Activated T-cell treated with anti-CD3 and anti-CD28 coated beads for 4 hours (primary cell): ENCODE measurements at regions not wholly inside any gene's neighbourhood (a gene's known extent, or its start where the extent isn't known, plus 50 kb on each side); places are given as distances from the start of the nearest gene placed in this dataset.
A peak's percentile ranks its signal among the peaks of the same experiment; 100 is the strongest.

Source experiments
- DNase-seq: peaks from one replicate; pipeline ENCODE4 v3.0.0-alpha.2; 2020

DNA sequence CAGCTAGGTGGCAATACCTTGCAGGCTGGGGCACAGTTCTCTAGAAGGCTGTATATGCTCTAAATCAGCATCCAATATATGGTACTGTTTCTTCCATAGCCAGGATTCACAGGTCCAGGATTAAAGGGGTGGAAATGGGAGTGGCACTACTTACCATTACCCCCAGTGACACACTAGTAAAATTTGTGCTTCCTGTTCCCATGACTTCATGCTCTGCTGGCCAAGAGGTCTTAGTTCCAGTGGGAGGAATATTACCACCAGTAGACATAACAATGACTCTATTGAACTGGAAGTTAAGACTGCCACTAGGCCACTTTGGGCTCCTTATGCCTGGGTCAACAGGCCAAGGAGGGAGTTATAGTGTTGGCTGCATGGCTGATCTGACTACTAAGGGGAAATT is 174.3 kb upstream of the TNFAIP3 start:
- no peak for DNase-seq

DNA sequence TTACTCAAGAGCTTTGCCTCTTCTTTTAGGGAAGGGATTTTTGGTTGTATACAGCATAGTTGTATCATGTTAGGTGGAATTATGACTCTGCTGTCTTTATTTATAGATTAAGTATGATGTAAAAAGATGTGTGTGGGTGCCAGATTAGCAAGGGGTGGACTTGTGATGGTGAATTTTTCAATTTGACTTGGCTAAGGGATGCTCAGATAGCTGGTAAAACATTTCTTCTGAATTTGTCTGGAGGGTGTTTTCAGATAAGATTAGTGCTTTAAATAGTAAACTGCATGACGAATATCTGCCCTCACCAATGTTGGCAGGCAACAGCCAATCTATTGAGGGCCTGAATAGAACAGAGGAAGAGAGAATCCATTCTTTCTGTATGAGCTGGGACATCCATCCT is 173.3 kb upstream of the TNFAIP3 start:
- DNase-seq, result no peak

DNA sequence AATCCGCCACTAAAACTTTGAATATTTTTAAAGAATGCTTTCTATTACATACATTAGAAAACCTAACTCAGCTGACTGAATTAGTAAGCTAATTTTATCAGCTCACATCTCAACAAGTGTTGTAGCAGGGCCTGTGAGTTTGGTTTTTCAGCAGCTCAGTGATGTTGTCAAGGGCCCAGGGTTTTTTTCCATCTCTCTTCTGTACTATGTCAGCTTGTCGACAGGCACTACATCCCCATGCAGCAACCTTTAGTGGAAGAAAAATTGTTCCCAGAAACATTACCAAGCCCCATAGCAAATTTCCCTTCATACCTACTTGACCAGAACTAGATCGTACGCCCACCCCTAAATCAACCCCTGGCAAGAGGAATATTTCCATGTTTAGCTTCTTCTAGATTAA is 170.3 kb upstream of the TNFAIP3 start:
- no peak for DNase-seq

DNA sequence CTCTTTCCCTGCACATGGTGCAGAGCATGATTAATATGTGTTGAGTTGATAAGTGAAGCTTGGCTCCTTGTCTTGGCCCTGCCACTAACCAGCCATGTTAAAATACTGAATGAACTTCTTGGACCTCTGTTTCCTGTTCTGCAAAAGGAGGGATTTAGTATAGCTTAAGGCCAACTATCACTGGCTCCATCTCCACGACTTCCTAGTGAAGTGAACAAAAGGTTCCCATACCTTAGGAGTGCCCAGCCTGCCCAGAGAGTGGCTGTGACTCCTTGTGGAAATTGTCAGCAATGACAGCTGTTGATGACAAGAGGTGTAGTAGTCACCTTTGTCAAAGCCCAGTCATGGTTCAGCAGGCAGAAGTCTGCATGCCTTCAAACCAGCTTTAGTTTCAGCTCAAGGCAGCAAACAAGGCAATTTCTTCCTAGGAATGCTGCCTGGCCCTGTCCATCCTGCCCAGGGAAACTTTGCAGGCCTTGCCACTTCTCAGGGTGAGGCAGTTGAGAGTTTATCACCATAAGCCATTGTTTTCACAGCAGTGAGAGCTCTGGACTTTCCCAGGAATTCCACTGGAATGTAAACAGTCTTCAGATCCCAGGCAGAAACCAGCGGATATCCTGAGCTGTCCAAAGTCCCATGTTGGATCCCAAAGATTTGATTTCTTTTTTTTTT is 169.7 kb upstream of the TNFAIP3 start:
- DNase-seq, result no peak

DNA sequence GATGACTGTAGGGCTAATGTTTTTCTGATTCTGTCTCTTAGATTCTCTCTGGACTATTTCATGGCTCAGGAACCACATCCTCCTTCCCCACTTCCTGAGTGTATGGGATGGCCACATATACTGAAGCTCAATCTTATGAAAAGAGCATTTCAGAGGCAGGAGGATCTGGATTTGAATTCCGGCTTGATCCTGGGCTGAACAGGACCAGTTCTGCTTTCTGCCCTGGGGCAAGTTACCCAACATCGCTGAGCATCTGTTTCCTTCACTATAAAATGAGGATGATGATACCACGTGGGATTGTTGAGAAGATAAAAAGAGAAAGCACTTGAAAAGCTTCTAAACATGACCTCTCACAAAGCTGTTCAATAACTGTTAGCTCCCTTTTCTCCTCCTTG is 168.4 kb upstream of the TNFAIP3 start:
- no peak for DNase-seq

DNA sequence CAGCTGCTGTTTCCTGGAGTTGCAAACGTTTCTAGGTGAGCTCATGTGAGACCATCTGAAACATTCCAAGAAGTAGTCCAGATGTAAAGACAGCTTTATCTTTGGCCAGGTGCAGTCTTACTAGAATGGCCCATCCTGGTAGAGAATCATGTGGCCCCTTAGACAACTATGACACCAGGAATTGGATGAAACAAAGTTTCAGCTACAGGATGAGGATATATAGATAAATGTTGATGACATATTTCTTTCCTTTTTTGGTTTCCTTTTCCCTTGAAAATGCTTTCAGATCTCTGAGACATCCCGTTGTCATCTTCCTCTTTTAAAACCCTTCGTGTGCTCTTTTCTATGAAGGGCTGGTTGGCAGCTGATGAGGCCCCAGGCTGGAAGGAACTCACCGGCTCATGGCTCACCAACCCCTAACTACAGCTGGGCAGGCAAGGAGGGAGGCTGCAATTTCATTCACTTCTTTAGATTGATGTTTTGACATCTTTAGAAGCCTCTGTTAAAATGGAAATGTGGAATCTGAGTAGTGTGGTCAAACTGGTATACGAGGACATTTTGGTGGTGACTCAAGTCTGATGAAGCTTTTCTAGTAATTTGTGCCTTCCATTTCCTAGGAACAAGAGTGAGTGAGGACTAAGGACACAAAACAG is 167.9 kb upstream of the TNFAIP3 start:
- DNase-seq, result no peak

DNA sequence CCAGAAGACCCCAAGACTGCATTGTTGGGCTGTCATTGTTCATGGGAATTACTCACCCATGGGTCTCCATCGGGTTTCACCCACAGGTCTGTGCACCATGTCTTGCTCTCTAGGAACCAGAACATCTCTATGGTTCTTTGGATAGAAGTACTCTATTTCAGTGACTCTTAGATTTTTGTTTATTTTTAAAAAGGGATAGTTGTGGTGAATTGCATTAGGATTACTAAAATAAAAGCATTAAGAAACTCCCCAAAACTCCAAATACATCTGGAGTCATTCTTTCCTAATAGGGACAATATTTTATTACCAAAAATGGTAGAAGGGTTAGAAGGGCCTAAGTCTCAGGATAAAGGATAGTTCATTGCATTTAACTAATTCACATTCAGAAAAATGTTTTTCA is 166.9 kb upstream of the TNFAIP3 start:
- no peak for DNase-seq

DNA sequence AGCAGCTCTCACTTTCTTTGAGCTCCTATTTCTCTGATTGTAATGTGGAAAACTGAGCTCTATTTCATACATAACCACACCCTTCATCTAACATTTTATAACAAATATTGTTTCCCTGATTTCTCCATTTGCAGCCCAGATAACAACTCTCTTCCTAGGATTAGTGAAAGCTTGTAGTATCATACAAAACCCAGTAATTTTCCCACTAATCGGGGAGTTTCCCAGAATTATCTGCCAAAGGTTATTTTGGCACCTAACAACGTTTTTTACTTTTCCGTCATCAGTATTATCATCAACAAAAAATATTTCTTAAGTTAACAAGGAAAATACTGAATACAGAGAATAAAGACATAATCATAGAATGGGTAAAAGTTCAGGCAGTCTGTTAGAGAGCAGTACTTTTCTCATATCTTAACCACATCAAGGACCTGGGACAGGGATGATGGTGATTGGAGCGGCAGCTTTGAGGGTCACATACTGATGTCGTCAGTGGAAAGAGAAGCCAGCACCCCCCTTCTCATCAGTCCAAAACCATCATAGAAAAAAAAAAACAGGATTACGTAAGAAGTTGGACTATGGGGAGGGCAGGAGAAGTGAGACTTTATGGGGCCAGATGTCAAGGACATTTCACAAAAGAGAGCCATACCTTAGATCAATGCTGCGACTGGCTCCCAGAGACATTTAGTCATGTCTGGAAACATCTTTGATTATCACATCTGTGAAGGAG is 166.1 kb upstream of the TNFAIP3 start:
- DNase-seq, result no peak

DNA sequence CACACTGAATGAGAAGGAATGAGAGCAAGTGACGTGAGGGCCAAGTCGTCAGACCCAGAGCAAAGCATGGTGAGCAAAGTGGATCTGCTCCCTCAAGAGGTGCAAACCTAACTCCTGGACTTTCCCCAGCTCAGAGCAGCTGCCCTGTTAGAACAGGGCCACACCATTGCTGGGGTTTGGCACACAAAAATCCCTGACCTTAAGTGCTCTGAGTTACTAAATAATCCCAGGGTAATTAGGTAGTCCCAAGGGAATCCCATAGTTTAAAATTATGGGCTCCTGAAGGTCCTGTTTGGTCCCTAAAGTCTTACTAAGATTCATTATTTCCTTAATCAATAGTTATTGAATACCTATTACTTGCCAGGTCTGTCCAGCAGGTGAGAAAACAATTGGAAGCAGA is 165.1 kb upstream of the TNFAIP3 start:
- no peak for DNase-seq

DNA sequence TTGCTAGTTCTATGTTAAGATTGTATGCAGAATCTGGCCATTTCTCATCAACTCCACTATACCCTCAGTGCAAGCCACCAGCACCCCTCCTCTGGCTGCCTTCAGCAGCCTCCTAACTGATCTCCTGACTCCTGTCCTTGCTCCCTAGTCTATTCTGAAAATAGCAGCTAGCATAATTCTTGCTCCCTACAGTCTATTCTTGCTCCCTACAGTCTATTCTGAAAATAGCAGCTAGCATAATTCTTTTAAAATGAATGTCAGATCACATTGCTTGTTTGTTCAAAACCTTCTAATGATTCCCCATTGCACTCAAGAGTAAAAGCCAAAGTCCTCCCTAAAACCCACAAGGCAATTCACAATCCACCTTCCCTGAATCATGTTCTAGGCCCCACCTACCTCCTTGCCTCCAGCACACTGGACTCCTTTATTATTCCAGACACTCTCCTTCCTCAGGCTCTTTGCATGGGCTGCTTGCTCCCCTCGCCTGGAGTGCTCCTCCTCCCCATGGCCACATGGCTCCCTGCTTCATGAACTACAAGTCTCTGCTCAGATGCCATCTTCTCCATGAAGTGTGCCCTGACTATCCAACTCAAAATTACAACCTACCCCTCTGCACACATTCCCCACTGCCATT is 164.2 kb upstream of the TNFAIP3 start:
- no peak for DNase-seq

DNA sequence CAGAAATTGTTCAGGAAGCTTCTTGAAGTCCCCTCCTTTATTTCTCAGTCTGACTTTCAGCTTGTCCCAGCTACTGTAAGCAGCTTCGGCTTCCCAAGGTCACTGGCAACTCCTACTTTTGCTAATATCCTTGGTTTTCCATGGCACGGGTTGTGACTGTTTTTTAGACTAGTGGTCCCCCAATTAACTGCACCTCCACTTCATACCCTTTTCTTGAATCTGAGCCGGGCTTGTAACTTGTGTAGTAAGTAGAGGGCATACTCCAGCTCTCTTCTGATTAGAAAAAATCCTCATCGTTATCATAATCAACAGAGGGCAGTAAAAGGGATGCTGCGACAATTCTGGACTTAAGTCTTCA is 162.3 kb upstream of the TNFAIP3 start:
- DNase-seq, result no peak

DNA sequence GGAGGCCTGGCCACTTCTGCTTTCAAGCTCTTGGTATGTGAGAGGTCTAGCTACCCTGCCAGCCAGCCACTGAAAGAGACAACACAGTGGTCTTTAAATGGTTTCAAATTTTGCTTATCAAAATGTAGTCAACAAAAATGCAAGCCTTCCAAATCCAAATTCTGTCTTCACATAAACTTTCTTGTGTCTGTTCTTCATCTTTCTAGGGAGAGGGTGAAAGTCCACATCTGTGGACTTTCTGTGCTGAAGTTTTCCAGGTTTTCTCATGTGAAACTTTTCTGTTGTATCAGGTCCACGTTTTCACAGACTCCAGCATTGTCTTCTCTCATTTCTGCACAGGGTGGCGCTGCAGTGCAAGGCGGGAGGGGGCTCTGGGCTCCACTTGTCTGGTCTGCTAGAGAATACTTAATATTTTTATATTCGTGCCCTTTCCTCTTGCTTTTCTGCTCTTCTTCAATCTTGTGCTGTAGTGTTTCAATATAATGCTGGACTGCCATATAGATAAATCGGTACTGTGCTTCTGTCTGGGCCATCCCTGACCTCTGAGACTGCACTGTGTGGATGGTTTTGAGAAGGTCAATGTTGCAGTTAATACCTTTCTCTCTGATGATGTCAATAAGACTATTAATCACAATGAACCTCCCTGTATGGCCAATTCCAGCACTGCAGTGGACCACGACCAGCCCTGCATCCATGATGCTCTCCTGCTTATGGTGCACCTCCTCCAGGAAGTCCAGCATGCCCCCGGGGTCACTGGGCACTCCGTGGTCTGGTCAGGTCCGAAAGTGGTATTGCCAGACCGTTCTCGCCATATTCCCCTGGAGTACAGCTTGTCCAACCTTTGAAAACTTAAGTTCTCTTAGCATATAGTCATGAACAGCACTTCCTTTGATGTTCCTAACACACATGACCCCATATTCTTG is 161.6 kb upstream of the TNFAIP3 start:
- peak; percentile 60 for DNase-seq

DNA sequence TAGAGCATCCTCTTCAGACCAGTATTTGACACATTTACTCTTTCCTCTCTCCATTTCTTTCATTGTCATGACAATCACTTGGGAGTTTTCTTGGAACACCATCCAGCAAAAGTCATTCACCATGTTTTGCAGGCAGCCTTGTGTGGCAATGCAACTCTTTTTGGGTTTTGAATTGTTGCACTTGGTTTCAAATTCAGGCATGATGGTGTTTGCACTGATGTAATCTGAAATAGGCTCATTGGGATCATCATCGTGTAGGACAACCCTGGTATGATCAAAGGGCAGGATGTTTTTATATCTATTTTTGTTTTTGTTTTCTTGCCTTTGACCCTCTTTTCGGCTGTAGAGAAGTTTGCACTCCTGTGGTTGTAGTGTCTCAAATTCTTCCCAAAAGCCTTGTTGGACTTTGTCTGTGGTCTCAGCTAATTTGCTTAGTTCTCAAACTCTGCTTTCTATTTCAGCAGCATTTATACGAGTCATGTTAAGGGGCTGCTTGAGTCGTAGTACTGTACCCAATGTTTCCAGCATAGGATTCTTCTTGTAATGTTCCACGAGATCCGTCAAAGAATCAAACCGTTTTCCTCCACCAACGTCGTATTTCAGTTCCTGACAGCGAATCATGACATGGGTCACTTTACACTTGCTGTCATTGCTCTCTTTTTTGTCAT is 160.8 kb upstream of the TNFAIP3 start:
- DNase-seq, result no peak

DNA sequence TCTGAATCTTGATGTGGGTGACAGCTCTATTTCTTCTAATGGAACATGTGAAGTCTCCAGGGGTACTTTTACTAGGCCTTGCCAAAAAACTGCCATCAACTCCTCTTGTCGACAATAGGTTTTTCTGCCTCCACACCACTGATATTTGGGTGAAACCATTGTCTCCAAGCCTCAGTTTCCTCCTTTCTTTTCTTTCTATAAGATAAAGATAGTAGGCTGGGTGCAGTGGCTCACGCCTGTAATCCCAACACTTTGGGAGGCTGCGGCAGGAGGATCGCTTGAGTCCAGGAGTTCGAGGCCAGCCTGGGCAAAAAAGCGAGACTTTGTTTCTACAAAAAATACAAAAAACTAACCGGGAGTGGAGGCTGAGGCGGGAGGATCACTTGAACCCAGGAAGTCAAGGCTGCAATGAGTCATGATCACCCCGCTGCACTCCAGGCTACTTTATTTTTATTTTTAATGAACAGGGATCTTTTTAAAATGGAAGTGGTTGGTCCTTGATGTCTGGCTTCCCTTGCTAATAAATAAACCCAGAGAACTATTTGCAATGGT is 159.9 kb upstream of the TNFAIP3 start:
- no peak for DNase-seq

DNA sequence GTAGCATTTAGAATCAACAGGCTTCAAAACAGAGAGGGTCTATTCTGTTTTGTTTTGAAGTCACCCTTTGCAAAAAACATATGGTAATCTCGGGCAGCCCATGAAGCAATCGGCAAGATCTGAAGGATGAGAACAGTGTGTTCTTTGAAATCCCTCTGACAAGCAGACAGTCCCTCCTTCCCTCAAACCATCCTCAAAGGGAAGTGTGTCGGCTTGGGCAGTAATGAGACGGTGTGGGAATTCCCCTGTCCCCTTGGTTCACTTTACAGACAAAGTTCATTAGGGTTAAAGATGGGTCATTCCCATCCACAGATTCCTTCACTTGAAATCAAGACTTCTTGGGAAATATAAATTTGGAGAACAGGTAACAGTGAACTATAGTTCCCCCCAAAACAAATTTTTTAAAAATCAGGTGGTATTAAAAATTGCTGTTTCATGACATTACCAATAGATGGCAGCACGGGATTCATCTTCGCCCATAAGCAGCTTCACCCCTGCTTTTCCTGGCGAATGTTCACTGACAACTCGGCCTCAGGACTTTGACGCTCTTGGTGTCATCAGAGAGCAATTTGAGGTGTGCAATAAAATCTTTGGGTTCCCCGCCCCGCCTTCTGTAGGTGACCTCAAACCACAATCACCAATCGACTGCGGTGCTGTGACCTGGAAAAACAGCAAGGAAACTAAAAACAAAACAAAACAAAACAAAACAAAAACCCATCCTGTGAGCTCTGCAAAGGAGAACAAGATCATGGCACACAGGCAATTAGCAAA is 159.3 kb upstream of the TNFAIP3 start:
- DNase-seq, result peak; percentile 55

DNA sequence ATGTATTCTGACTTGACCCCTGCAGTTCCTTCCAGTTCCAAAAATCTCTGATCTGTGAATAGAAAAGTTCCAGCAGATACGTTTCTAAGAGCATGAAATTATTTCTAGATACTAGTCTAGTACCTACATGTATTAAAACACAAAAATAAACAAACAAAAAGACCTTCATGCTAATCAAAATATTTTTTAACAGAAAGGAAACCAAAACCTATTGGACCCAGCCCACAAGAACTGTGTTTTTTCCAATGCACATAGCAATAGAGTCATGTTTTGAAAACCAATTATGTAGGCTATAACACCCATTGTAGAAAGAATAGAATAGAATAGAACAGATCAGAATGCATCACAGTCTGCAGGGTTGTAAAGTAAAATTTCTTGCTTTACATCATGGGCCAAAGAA is 158.6 kb upstream of the TNFAIP3 start:
- DNase-seq, result no peak

DNA sequence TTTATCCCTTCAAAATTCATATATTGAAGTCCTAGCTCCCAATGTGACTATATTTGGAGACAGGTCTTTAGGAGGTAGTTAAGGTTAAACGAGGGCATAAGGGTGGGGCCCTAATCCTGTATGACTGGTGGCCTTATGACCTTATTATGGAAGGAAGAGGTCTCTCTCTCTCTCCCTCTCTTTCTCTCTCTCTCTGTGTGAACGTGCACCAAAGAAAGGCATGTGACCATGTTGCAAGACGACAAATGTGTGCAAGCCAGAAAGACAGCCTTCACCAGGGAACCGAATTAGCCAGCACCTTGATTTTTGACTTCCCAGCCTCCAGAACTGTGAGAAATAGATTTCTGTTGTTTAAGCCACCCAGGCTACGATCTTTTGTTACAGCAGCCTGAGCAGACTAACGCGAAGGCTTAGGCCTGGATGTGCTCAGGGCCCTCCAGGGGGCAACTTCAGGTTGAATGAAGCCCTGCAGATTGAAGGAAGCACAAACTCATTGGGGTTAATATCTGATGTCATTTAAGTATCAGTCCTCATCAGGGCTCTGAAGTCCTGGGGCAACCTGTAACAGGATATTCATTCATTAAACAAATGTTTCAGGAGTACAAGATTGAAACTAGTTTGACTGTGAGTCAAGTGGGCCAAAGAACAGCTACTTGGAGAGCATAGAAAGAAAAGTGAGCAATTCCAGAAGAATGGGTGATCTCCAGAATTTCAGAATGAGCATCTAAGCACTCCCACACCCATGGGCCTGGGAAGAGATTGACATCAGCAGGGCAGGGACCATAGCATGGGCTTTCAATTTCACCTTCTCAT is 157.4 kb upstream of the TNFAIP3 start:
- no peak for DNase-seq

DNA sequence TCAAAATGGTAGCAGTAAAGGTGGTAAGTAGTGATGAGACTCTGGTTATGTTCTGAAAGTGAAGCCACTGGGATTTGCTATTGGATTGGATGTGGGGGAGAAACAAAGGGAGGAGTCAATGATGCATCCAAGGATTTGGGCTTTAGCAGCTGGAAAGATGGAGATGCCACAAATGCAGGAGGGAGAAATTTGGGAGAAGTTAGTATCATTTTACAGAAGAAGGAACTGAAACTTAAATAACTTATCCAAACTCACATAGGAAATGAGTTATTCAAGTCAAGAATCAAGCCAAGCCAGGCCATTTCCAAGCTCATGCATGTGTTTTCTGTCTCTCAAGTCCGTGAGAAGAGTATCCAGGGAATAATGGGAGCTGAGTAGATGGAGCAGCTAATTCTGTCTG is 155.1 kb upstream of the TNFAIP3 start:
- no peak for DNase-seq

DNA sequence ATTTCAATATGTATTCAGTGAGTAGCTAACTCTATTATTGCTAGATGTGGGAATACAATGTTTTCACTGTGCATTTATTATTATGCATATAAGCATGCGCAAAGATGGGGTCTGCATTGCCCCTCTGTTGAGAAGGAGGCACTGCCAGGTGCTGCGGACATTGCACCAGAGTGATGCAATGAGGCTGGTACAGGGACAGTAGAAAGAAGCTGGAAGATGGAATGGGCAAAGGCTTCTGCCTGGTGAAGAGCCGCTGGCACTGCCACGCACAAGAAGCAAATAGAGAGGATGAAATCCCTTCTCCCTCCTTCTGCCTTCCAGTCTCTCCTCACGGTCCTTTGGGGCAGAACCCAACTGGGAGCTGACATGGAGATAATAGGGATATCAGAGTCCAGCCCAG is 154.5 kb upstream of the TNFAIP3 start:
- DNase-seq, result no peak

DNA sequence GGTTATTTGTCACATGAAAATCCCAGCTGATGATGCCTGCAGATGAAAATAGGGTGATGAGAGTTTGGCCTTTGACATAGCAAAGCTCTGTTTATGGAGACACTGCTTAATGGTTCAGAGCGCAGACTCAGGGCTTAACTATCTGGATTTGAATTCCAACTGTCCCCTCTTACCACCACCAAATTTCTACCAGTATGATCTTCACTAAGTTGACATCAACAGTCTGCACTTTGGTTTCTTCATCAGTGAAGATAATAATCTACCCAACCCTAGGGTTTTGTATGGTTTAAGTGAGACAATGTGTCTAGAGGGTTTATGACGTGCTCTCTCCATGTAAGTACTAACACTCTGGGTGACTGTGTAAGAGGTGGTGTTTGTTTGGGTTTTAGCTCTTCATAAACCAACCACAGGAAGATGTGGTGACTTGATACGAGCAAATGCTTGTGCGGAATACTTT is 151.4 kb upstream of the TNFAIP3 start:
- no peak for DNase-seq
